LNCAP (cell line): ENCODE measurements at regions not wholly inside any gene's neighbourhood (a gene's known extent, or its start where the extent isn't known, plus 50 kb on each side); places are given as distances from the start of the nearest gene placed in this dataset.

Experiments
- CTCF ChIP-seq: fragments of 450-650 bp; IDR thresholded peaks from 2 replicates; pipeline ENCODE4 v1.5.1; 2017; ENCODE audit warnings: mild to moderate bottlenecking

DNA sequence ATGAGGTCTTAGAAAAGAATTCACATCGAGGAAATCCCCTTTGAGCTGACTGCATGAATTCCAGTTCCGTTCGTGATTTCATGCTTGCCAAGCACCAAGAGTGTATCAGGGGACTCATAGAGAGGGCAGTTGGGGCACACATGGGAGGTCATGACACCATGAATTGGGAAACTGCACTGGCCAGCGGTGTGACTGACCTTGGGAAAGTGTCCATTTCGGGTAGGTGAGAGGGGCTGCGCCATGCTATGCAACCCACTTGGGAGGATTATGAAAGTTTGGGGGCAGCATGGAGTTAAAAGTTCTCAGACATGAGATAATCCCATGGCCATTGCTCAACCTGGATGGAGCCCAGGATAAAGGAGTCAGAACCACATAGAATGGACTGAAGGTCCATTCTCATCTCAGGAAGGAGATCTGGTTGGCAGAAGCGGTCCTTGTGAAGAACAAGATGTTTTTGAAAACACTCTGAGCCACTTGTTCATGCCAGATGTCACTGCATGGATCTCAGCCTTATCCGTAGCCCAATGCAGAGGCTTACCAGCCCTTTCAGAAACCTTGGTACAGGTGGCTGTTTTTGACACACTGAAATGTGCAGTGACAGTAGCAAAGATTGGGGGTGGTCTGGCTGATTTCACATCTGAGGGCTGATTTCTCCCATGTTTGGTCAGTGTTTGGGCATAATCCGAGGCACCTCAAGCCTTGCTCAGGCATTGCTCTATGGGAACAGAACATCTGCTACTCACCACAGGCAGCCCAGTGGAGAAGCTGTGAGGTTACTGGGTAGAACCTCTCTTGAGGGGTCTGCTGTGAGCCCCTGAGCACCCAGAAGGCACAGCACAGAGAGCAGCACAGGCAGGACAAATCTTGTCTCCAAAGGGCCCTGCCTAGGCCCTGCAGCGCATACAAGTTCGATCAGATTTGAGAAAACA is 252.3 kb downstream of the CXCL12 start:
- no peak for TF ChIP-seq CTCF

DNA sequence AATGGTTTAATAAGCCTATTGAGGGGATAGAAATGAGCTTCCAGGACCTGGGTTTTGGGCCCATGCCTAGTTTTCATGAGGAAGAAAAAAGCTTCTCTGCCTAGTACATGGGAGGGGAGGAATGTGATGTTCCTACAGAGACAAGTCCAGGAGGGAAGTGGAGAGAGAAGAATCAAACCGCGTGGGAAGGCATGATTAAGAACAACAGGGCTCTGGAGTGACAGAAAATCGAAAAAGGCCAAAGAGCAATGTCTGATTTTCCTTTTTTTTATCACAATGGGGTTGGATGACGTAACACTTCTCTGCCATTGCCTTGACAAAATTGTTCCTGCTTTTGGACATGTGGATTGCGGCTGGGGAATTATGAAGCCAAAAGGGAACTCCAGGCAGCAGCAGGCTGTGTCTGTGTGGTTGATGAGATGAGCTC is 258.6 kb downstream of the CXCL12 start:
- no peak for TF ChIP-seq CTCF

GRCh38 chr10:44125879-44126278 is 259.0 kb downstream of the CXCL12 start:
- TF ChIP-seq CTCF, result no peak

DNA sequence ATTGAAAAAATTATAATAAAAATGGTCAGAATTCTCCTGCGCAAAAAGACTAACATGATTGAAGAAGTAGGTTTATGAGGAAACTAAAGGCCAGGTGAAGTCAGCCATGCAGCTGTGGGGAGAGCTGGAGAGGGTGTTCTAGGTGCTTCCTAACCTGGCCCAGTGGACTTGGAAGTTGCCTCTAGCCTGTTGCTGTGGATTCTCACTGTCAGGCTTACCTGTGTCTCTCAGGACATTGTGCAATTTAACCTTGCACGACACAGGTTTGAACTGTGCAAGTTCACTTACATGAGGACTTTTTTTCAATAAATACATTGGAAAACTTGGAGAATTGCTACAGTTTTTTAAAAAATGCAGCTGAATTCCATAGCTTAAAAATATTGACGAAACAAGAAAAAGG is 266.4 kb downstream of the CXCL12 start:
- TF ChIP-seq CTCF, result no peak

GRCh38 chr10:44116474-44116873 is 268.4 kb downstream of the CXCL12 start:
- no peak for TF ChIP-seq CTCF

DNA sequence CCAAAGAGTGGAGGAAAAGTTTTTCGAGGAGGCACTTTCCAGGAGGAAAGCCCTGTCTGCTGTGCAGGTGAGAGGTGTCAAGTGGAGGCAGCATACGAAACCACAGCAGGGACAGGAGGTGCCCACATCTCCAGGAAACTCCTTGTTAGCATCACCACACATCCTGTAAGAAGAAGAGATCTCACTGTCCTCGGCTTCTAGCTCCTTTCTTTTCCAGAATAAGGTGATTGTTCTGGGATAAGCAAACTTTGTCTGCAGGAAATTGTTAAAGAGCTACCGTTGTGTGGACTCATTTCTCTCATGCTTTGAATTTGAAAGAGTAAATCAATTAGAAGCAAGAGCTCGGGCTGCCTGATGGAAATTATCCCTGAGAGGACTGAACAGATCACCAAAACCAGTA is 269.4 kb downstream of the CXCL12 start:
- no peak for TF ChIP-seq CTCF

DNA sequence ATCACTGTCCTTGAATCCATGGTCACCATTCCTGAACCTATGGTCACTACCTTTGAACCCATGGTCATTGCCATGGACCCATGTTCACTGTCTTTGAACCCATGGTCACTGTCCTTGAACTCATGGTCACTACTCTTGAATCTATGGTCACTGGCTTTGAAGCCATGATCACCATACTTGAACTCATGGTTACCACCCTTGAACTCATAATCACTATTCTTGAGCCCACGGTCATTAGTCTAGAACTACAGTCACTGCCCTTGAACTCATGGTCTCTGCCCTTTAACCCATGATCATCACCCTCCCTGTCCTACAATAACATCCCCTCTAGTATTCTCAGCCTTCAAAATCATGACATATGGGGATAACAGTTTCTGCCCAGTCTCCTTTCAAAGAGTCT is 270.5 kb downstream of the CXCL12 start:
- TF ChIP-seq CTCF, result no peak
